ENCODE measurements at regions not wholly inside any gene's neighbourhood (a gene's known extent, or its start where the extent isn't known, plus 50 kb on each side); places are given as distances from the start of the nearest gene placed in this dataset.

- no peak for TF ChIP-seq CTCF (IDR thresholded peaks at IDR 0.05; ENCODE audit: borderline replicate concordance, extremely low read depth, low read length, poor library complexity, severe bottlenecking)
- TF ChIP-seq EZH2 (IDR thresholded peaks at IDR 0.05; ENCODE audit: borderline replicate concordance, low read depth, low read length, severe bottlenecking) = no peak
These were observed 273.2 kb downstream of the PTPRC start for GRCh38 chr1:198912046-198912445.

Measured in DND-41 (cell line).